Spleen (tissue), 11 donors: ENCODE measurements at regions not wholly inside any gene's neighbourhood (a gene's known extent, or its start where the extent isn't known, plus 50 kb on each side); places are given as distances from the start of the nearest gene placed in this dataset.
"Not testable (repeated sequence)": the region's sequence is repeated elsewhere in the genome, so short reads cannot be mapped to it uniquely, and the experiment has no call there.

Experiments
- DNase-seq: peaks from one replicate; pipeline ENCODE4 v3.0.0-alpha.2; 2020
- H3K27ac ChIP-seq, 8 donors: fragments of 200-600 bp; sonication (generic) in 7 of 8; 1 replicate in 4 of 8; 2 replicates in 4 of 8; pipeline versions ENCODE4 v1.5.0 to v1.8.0; 2016 to 2021; ENCODE audit warnings: inconsistent platforms in 4 of 8, mild to moderate bottlenecking in 4 of 8, moderate library complexity in 1 of 8
- H3K27me3 ChIP-seq, 7 donors: fragments of 200-600 bp; sonication (generic) in 6 of 7; replicated peaks in 1 of 7; 1 replicate in 4 of 7; 2 replicates in 3 of 7; pipeline versions ENCODE4 v1.5.0 to v1.8.0; 2016 to 2021; ENCODE audit warnings: inconsistent platforms in 3 of 7, mild to moderate bottlenecking in 1 of 7
- H3K36me3 ChIP-seq, 6 donors: fragments of 200-600 bp; sonication (generic) in 5 of 6; 1 replicate in 4 of 6; 2 replicates in 2 of 6; pipeline versions ENCODE4 v1.5.0 to v1.8.0; 2016 to 2021; ENCODE audit warnings: inconsistent platforms in 2 of 6
- H3K4me1 ChIP-seq, 6 donors: fragments of 200-600 bp; sonication (generic) in 5 of 6; 1 replicate in 3 of 6; 2 replicates in 3 of 6; pipeline versions ENCODE4 v1.5.0 to v1.8.0; 2016 to 2021; ENCODE audit warnings: inconsistent platforms in 3 of 6
- H3K4me3 ChIP-seq, 8 donors: fragments of 200-600 bp; sonication (generic) in 7 of 8; 1 replicate in 4 of 8; 2 replicates in 4 of 8; pipeline versions ENCODE4 v1.5.0 to v1.8.0; 2016 to 2021; ENCODE audit warnings: inconsistent platforms in 4 of 8, mild to moderate bottlenecking in 4 of 8, moderate library complexity in 2 of 8
- H3K9me3 ChIP-seq, 8 donors: fragments of 200-600 bp; sonication (generic) in 7 of 8; 1 replicate in 4 of 8; 2 replicates in 4 of 8; pipeline versions ENCODE4 v1.5.0 to v1.8.0; 2016 to 2021; ENCODE audit warnings: inconsistent platforms in 4 of 8
- POLR2A ChIP-seq, 3 donors: fragments of 450-650 bp; IDR thresholded peaks; one replicate each; pipeline ENCODE4 v1.5.1; 2017; ENCODE audit warnings: antibody characterized with exemption in 3 of 3, mild to moderate bottlenecking in 1 of 3
- POLR2AphosphoS5 ChIP-seq, 3 donors: sonication (generic); formaldehyde crosslinking; IDR thresholded peaks; one replicate each; pipeline ENCODE4 v1.5.1; 2017; ENCODE audit warnings: antibody characterized with exemption in 3 of 3
- WGBS, 5 donors: extraction: QIAGEN DNeasy Blood & Tissue Kit in 3 of 5; methylation state at CpG; one replicate each; pipeline versions ENCODE4 v1.1.5 to v1.1.7; 2013 to 2018; 5-methylcytosine and 5-hydroxymethylcytosine counted together
- intact Hi-C: fragments of 100-400 bp; cut with DNase I; formaldehyde crosslinking; loops from one replicate; pipeline ENCODE4 v1.15.0; 2023; ENCODE audit warnings: low total_unique reads
- TF ChIP-seq, protein P1 (sequence below), 11 experiments: fragments of 200-600 bp in 7 of 11; fragments of 450-650 bp in 4 of 11; sonication (generic) in 4 of 11; IDR thresholded peaks in 8 of 11; conservative IDR thresholded peaks in 3 of 11; 1 replicate in 7 of 11; 2 replicates in 4 of 11; pipeline versions ENCODE4 v1.4.0 to v1.8.0; 2016 to 2021; ENCODE audit warnings: antibody characterized with exemption in 11 of 11, inconsistent platforms in 4 of 11, mild to moderate bottlenecking in 1 of 11
- donor health status: healthy with polysubstance abuse.
- donor health status: DM: no; HTN: no; CAD: no; lungs with moderate emphysema.
- donor health status: DM: no; HTN: no; CAD: no.
- donor health status: Bipolar disorder and iron deficiency.
- donor health status: healthy.
- donor health status: DM: no; HTN: no; CAD: no.
- donor health status: DM: yes; HTN: yes; CAD: no.

- 55 to 79% (median 71%) methylated on average over 3 of the region's 3 CpGs for WGBS, 5 donors
- DNase-seq = no peak
- intact Hi-C loops = no loop called here
- Histone ChIP-seq H3K36me3 (no peaks in the 10 kb centered on the region), H3K9me3 (no peaks in the 10 kb centered on the region), H3K4me3 (no peak overlapping the region), H3K27me3 (no peaks in the 10 kb centered on the region), H3K27ac (no peak overlapping the region), H3K4me1 (no peaks in the 10 kb centered on the region)
- TF ChIP-seq POLR2A (IDR thresholded peaks at IDR 0.05) = no peak
- TF ChIP-seq POLR2AphosphoS5 (IDR thresholded peaks at IDR 0.05) = no peak
- TF ChIP-seq, protein P1, sequence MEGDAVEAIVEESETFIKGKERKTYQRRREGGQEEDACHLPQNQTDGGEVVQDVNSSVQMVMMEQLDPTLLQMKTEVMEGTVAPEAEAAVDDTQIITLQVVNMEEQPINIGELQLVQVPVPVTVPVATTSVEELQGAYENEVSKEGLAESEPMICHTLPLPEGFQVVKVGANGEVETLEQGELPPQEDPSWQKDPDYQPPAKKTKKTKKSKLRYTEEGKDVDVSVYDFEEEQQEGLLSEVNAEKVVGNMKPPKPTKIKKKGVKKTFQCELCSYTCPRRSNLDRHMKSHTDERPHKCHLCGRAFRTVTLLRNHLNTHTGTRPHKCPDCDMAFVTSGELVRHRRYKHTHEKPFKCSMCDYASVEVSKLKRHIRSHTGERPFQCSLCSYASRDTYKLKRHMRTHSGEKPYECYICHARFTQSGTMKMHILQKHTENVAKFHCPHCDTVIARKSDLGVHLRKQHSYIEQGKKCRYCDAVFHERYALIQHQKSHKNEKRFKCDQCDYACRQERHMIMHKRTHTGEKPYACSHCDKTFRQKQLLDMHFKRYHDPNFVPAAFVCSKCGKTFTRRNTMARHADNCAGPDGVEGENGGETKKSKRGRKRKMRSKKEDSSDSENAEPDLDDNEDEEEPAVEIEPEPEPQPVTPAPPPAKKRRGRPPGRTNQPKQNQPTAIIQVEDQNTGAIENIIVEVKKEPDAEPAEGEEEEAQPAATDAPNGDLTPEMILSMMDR (IDR thresholded peaks at IDR 0.05 in 8 of 11, conservative IDR thresholded peaks at IDR 0.05 in 3 of 11) = no peak
Measured at GRCh38 chrX:144627947-144628346, 619.4 kb upstream of the SPANXN1 start.

GRCh38 chrX:144634451-144634850, 612.9 kb upstream of the SPANXN1 start:
- H3K27me3 ChIP-seq, H3K9me3 ChIP-seq, H3K27ac ChIP-seq, intact Hi-C loops, H3K4me1 ChIP-seq, H3K36me3 ChIP-seq, DNase-seq, H3K4me3 ChIP-seq: not testable (repeated sequence)
- WGBS, 5 donors = 73 to 93% (median 78%) methylated on average over 7 to 8 of the region's 8 CpGs

- Histone ChIP-seq H3K36me3 (no peaks in the 10 kb centered on the region), H3K27me3 (no peaks in the 10 kb centered on the region), H3K27ac (no peak overlapping the region), H3K4me1 (no peaks in the 10 kb centered on the region), H3K4me3 (no peak overlapping the region), H3K9me3 (no peaks in the 10 kb centered on the region)
- no peak for DNase-seq
- TF ChIP-seq, protein P1 (IDR thresholded peaks at IDR 0.05 in 8 of 11, conservative IDR thresholded peaks at IDR 0.05 in 3 of 11) = no peak
- TF ChIP-seq POLR2AphosphoS5 (IDR thresholded peaks at IDR 0.05) (no peak), POLR2A (IDR thresholded peaks at IDR 0.05) (no peak)
- intact Hi-C loops = no loop called here
- WGBS, 5 donors = 77 to 94% (median 90%) methylated on average over 2 of the region's 2 CpGs
Measured at GRCh38 chrX:144637731-144638130, 609.6 kb upstream of the SPANXN1 start.

GRCh38 chrX:144648788-144649187, 598.5 kb upstream of the SPANXN1 start:
- intact Hi-C loops = no loop called here
- H3K4me3 ChIP-seq = no peak overlapping the region
- TF ChIP-seq, protein P1 (IDR thresholded peaks at IDR 0.05 in 8 of 11, conservative IDR thresholded peaks at IDR 0.05 in 3 of 11) = no peak
- TF ChIP-seq POLR2AphosphoS5 (IDR thresholded peaks at IDR 0.05) (no peak), POLR2A (IDR thresholded peaks at IDR 0.05) (no peak)
- 74 to 89% (median 85%) methylated on average over 2 of the region's 2 CpGs for WGBS, 5 donors
- peaks cover 0 to 6% (median 0%) of the 10 kb centered on the region in 8 donors for H3K9me3 ChIP-seq
- H3K27me3 ChIP-seq = no peaks in the 10 kb centered on the region
- H3K4me1 ChIP-seq = no peaks in the 10 kb centered on the region
- no peaks in the 10 kb centered on the region for H3K36me3 ChIP-seq
- H3K27ac ChIP-seq = no peak overlapping the region
- no peak for DNase-seq

DNA sequence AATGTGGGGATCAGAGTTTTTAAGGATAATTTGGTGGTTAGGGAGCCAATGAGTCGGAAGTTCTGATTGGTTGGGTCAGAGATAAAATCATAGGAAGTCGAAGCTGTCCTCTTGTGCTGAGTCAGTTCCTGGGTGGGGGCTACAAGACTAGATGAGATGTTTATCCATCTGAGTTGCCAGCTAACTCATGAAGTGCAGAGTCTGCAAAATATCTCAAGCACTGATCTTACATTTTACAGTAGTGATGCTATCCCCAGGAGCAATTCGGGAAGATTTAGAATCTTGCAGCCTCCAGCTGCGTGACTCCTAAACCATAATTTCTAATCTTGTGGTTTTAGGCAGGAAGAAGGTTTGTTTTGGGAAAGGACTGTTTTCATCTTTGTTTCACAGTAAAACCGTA, 565.8 kb upstream of the SPANXN1 start:
- TF ChIP-seq, protein P1 (IDR thresholded peaks at IDR 0.05 in 8 of 11, conservative IDR thresholded peaks at IDR 0.05 in 3 of 11) = no peak
- no peak for TF ChIP-seq POLR2AphosphoS5 (IDR thresholded peaks at IDR 0.05)
- TF ChIP-seq POLR2A (IDR thresholded peaks at IDR 0.05) = no peak
- Histone ChIP-seq H3K27me3 (no peaks in the 10 kb centered on the region), H3K27ac (no peak overlapping the region), H3K9me3 (no peaks in the 10 kb centered on the region), H3K36me3 (no peaks in the 10 kb centered on the region), H3K4me1 (no peaks in the 10 kb centered on the region), H3K4me3 (no peak overlapping the region)
- WGBS, 5 donors = 44 to 66% (median 58%) methylated on average over 5 of the region's 5 CpGs
- intact Hi-C loops = no loop called here
- DNase-seq = no peak
